Calu3 (cell line): ENCODE measurements at regions not wholly inside any gene's neighbourhood (a gene's known extent, or its start where the extent isn't known, plus 50 kb on each side); places are given as distances from the start of the nearest gene placed in this dataset.

Experiments used
- BruUV-seq: library from RNA; stranded (reverse); fragments of 400-500 nt; replicated peaks from 2 replicates; lab custom pipeline; 2021; lab: Mats Ljungman, UMichigan
- CTCF ChIA-PET: fragments of 300-600 bp; sonication (Branson Sonifier 250); formaldehyde crosslinking; loops from one replicate; lab custom pipeline; 2022; ENCODE audit warnings: antibody characterized with exemption; lab: Charles Lee
- DNase-seq: peaks from one replicate; pipeline ENCODE4 v3.0.0; 2022
- H3K27ac Mint-ChIP-seq: one replicate; pipeline ENCODE4 v1.8.0; 2022; ENCODE audit warnings: mixed read lengths; ENCODE audit not compliant: unreplicated experiment
- H3K27me3 Mint-ChIP-seq: one replicate; pipeline ENCODE4 v1.8.0; 2022; ENCODE audit warnings: mixed read lengths; ENCODE audit not compliant: unreplicated experiment
- H3K36me3 Mint-ChIP-seq: one replicate; pipeline ENCODE4 v1.8.0; 2022; ENCODE audit warnings: mild to moderate bottlenecking, moderate library complexity, mixed read lengths; ENCODE audit not compliant: insufficient read depth, unreplicated experiment
- H3K4me1 Mint-ChIP-seq: one replicate; pipeline ENCODE4 v1.8.0; 2022; ENCODE audit warnings: mild to moderate bottlenecking, low read depth, mixed read lengths; ENCODE audit not compliant: unreplicated experiment
- H3K4me3 Mint-ChIP-seq: one replicate; pipeline ENCODE4 v1.8.0; 2022; ENCODE audit warnings: mild to moderate bottlenecking, low read depth, moderate library complexity, mixed read lengths; ENCODE audit not compliant: unreplicated experiment
- H3K9me3 Mint-ChIP-seq: one replicate; pipeline ENCODE4 v1.8.0; 2022; ENCODE audit warnings: low read depth, mixed read lengths; ENCODE audit not compliant: unreplicated experiment
- CTCF ChIP-seq: fragments of 200-600 bp; IDR thresholded peaks from one replicate; pipeline ENCODE4 v1.8.0; 2022; ENCODE audit warnings: antibody characterized with exemption; ENCODE audit not compliant: unreplicated experiment
- intact Hi-C: fragments of 100-400 bp; cut with micrococcal nuclease; formaldehyde crosslinking; loops from one replicate; pipeline ENCODE4 v1.10.0; 2022; ENCODE audit not compliant: unreplicated experiment

GRCh38 chr3:32623532-32623931 is 52.9 kb upstream of the DYNC1LI1 start:
- Mint-ChIP-seq H3K36me3 (no peaks in the 10 kb centered on the region), H3K4me3 (no peak overlapping the region), H3K4me1 (no peaks in the 10 kb centered on the region), H3K27me3 (peaks cover 28% of the 10 kb centered on the region), H3K9me3 (no peaks in the 10 kb centered on the region), H3K27ac (no peak overlapping the region)
- no peak for DNase-seq
- BruUV-seq: no TSS peak
- TF ChIP-seq CTCF: no peak
- intact Hi-C loops: no loop called here
- CTCF ChIA-PET: no interaction called here

- Mint-ChIP-seq H3K4me1 (no peaks in the 10 kb centered on the region), H3K36me3 (no peaks in the 10 kb centered on the region), H3K4me3 (no peak overlapping the region), H3K9me3 (no peaks in the 10 kb centered on the region), H3K27ac (no peak overlapping the region), H3K27me3 (peaks cover 28% of the 10 kb centered on the region)
- no TSS peak for BruUV-seq
- CTCF ChIA-PET: no interaction called here
- DNase-seq: no peak
- no peak for TF ChIP-seq CTCF
- intact Hi-C loops: no loop called here
Observed at GRCh38 chr3:32621466-32621865, 50.8 kb upstream of the DYNC1LI1 start.

GRCh38 chr3:32620611-32621310 is 50.1 kb upstream of the DYNC1LI1 start:
- no peak for TF ChIP-seq CTCF
- intact Hi-C loops: no loop called here
- DNase-seq: no peak
- H3K27me3 Mint-ChIP-seq: peaks cover 28% of the 10 kb centered on the region
- H3K27ac Mint-ChIP-seq: no peak overlapping the region
- H3K36me3 Mint-ChIP-seq: no peaks in the 10 kb centered on the region
- CTCF ChIA-PET: interaction anchor here (0.6 kb wide), 1 partner anchor 15 kb away, joined by 3 read pairs; no protein-coding TSS in a partner anchor
- no peaks in the 10 kb centered on the region for H3K4me1 Mint-ChIP-seq
- no peak overlapping the region for H3K4me3 Mint-ChIP-seq
- no peaks in the 10 kb centered on the region for H3K9me3 Mint-ChIP-seq
- no TSS peak for BruUV-seq
